Stimulated activated CD4-positive, alpha-beta T cell treated with anti-CD3 and anti-CD28 coated beads, Interleukin-4, amount 100 ng/mL, for 24 hours (primary cell): ENCODE measurements at regions not wholly inside any gene's neighbourhood (a gene's known extent, or its start where the extent isn't known, plus 50 kb on each side); places are given as distances from the start of the nearest gene placed in this dataset.
"Not testable (repeated sequence)": the region's sequence is repeated elsewhere in the genome, so short reads cannot be mapped to it uniquely, and the experiment has no call there.

Experiments used
- DNase-seq: peaks from one replicate; pipeline ENCODE4 v3.0.0-alpha.2; 2020

DNA sequence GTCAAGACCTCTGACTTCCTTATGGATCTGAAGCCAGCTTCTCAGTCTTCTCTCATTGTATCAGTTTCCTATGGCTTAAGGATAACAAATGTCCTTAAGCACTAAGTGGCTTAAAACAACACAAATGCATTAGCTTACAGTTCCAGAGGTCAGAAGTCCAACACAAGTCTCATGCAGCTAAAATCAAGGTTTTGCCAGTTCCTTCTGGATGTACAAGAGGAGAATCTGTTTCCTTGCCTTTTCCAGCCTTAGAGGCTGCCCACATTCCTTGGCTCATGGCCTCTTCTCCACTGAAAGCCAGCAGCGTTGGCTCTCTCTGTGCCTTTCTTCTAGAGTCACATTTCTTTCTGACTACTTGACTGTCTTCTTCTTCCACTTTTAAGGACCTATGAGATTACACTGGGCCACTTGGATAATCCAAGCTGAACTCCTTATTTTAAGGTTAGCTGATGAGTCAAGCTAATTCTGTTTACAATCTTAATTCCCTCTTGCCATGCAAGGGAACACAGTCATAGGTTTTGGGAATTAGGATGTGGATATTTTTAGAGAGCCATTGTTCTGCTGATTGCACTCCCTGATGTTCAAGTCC, 179.0 kb downstream of the BCAS1 start:
- DNase-seq: no peak

DNA sequence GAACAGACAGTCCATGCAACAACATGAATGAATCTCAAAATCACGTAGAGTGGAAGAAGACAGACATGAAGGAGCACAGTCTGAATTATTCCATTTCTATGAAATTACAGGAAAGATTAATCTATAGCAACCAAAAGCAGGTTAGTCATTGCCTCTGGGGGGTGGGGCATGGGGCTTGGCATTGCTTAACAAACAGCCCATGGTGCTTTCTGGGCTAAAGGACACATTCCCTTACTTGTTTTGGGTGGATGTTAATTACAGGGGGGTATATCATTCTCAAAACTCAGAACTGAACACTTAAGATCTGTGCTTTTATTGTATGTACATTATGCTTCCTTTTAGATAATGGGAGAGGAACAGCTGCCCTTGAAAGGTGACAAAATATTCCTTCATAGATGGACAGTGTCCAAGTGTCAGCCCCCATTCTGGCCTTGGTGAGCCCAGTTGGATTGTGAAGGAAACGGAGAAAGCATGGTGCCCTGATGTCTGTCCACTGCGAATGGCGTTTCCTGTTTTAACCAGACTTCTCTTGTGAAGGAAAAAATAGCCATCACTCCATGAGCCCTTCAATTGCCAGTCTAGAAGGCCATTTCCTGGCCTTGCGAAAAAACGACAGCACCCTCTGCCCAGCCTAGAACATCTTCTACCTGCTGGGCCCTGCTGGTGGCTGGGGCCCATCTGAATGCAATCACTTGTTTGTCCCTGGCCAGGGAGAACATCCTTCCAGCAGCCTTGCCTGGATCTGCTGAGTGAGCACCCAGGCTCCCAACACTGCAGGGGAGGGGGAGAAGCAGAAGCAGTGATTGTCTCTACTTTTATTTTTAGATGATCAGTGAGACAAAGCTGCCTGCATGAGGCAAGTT, 179.7 kb downstream of the BCAS1 start:
- DNase-seq: no peak

DNA sequence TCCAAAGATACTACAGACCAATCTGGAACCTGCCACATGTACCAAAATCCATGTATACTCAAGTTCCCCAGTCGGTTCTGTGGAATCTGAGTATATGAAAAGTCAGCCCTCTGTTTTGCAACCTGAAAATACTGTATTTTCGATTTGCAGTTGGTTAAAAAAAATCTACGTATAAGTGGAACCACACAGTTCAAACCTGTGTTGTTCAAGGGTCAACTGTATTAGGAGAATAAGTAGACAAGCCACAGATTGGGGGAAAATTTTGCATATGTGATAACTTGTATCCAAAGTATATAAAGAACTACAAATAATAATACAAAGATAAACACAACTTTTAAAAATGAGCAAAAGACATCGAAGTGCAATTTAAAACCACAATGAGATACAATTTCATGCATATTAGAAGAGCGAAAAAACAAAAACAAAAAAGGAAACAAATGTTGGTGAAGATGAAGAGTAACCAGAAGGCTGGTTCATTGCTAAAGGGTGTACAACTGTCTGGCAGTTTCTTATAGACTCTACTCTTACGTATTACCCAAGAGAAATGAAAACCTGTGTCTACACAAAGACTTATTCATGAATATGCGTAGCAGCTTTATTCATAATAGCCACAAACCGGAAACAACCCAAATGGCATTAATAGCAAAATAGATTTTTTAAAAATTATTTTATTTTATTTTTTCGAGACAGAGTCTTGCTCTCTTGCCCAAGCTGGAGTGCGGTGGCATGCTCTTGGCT, 180.8 kb downstream of the BCAS1 start:
- DNase-seq: no peak

DNA sequence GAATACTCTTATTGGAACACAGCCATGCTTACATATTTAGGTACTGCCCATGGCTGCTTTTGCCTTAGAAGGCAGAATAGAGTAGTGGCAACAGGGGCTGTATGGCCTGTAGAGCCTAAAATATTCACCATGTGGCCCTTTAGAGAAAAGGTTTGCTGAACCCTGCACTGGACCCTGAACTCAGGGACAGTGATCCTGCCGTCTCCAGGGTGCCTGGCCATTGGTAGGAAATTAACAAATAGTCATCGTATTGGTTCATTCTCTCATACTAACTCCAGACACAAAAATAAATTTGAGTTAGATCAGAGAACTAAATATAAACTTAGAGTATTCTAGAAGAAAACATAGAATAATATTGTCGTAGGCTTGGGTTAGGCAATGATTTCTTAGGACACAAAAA, 181.4 kb downstream of the BCAS1 start:
- DNase-seq: no peak

DNA sequence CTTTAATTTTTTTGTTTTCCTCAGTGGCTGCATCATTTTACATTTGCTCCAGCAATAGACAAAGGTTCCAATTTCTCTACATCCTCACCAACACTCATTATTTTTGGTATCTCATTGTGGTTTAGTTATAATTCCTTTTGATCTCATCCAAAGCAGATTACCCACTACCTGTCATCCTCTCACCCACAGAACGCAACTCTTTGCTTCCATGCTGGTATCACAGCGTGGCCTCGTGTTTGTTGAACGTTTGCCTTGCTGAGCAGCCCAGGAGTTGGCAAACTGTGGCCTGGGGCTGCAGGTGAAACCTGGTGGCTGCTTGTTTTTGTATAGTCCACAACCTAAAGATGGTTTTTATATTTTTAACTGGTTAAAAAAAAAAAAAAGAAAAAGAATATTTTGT, 181.9 kb downstream of the BCAS1 start:
- DNase-seq: no peak

DNA sequence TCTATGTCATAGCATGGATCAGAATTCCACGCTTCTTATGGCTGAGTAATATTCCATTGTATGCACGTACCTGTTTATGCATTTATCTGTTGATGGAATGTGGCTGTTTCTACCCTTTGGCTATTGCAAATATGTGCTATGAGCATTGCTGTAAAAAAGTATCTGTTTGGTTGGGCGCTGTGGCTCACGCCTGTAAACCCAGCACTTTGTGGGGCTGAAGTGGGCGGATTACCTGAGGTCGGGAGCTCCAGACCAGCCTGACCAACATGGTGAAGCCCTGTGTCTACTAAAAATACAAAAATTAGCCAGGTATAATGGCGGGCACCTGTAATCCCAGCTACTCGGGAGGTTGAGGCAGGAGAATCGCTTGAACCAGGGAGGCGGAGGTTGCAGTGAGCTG, 182.4 kb downstream of the BCAS1 start:
- DNase-seq: no peak

DNA sequence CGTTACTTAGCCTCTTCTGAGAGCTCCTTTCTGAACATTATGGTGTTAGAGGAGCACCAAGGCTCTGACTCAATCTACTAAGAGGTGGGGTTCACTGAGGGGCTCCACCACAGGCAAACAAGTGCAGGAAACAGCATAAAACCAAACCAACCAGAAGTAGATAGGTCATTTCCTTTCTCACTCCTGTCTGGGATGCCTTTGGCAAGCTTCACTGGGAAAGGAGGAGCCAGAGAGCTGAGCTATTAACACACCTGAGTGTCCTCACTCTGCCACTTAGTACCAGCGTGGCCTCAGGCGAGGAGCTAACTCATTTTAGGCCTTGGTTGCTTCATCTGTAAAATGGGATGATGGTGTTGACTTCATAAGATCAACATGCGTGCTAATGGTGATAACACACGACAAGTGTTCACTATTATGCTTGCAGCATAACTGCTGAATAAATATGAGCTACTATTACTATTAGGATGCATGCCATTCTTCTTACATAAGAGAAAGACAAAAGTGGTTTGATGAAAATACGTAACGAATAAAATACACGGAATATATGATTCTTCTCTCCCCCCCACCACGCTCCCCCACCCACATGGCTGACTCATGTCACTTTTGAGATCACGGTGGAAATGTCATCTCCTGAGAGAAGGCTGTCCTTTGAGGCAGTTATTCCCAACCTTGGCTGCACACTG, 185.4 kb downstream of the BCAS1 start:
- DNase-seq: peak; percentile 71

DNA sequence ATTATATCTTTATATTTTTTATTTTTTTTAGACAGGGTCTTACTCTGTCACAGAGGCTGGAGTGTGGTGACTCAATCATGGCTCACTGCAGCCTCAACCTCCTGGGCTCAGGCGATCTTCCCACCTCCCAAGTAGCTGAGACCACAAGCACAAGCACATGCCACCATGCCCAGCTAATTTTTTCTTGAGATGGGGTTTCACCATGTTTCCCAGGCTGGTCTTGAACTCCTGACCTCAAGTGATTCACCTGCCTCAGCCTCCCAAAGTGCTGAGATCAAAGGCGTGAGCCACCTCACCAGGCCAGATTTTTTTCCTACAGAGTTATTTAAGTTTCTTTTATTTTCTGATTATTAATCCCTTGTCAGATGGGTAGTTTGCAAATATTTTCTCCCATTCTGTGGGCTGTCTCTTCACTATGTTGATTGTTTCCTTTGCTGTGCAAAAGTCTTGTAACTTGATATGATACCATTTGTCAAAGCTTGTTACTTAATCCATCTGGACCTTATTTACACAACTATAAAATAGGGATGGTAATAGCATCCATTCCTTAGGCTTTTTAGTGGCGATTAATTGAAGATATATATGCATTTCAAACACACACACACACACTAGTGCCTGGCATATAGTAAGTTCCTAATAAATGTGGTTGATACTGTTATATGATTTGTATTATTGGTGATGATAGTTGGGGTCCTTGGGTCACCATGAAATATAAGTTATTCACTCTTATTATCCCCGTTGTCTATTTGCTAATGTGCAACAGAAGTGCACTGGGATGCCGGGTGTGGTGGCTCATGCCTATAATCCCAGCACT, 187.1 kb downstream of the BCAS1 start:
- DNase-seq: peak; percentile 52

DNA sequence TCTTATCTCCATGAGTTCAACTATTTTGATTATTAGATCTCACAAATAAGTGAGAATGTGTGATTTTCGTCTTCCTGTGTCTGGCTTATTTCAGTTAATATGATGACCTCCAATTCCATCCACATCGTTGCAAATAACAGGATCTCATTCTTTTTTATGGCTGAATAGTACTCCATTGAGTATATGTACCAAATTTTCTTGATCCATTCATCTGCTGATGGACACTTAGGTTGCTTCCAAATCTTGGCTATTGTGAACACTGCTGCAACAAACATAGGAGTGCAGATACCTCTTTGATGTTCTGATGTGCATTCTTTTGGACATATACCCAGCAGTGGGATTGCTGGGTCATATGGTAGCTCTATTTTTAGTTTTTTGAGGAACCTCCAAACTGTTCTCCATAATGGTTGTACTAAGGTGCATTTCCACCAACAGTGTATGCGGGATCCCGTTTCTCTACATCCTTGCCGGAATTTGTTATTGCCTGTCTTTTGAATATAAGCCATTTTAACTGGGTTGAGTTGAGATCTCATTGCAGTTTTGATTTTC, 187.9 kb downstream of the BCAS1 start:
- not testable (repeated sequence) for DNase-seq

DNA sequence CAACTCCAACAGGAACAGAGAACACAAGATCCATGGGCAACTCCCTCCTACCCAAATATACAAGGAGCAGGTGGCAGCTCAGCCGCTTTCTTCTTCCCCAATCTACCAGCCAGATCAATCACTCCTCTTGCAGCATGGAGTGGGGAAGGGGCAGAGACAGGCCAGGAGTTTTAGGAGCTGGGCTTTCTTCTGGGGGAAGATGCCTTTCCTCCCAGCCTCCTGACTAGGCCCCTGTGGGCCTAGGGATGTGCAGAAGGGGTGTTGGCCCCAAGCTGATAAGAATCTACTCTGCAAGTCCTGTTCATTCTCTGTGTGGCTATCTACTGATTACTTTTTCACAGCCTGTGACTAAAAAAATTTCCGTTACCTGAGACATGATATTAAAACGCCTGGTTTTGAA, 189.0 kb downstream of the BCAS1 start:
- DNase-seq: no peak

DNA sequence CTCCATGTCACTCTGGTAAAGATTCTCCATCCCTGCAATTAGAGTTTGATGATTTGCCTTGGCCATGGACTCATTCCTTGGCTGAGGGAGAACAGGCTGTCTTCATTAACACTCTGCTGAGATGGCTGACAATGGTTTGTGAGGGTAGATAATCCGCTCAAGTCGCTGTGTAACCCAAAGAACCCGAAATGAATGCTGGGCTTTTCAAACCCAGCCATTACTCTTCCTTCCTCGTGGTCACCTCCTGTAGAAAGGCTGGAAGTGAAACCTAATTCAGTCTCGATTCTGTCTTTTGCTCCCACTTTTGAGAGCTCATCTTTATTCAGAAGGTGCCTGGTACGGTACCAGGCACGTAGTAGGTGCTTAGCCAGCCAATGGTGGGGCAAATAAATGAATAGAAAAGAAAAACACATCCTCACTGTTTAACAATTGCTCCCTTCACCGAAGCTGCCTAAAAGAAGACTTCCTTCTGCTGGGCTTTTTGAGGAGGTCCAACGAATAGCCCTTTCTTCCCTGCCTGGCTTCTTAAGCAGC, 190.2 kb downstream of the BCAS1 start:
- DNase-seq: no peak

DNA sequence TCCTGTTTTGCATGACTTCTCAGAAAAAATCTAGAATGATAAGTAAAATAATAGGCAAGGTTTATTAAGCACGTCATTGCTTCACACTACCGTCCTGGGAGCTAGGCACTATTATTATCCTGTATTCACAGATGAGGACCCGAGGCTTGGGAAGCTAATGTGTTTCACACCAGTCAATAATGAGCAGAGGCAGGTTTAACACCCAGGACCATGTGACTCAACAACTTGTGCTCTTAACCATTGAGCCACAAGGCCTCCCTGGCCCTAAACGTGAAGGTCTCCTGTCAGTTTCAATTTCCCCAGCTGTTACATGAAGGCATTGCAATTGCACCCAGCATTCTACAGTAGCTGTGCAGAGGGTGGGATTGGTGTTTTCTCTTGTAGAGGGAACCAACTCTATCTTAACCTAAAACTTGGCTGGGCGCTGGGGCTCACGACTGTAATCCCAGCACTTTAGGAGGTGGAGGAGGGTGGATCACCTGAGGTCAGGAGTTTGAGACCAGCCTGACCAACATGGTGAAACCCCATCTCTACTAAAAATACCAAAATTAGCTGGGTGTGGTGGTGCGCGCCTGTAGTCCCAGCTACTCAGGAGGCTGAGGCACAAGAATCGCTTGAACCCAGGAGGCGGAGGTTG, 191.2 kb downstream of the BCAS1 start:
- DNase-seq: no peak

DNA sequence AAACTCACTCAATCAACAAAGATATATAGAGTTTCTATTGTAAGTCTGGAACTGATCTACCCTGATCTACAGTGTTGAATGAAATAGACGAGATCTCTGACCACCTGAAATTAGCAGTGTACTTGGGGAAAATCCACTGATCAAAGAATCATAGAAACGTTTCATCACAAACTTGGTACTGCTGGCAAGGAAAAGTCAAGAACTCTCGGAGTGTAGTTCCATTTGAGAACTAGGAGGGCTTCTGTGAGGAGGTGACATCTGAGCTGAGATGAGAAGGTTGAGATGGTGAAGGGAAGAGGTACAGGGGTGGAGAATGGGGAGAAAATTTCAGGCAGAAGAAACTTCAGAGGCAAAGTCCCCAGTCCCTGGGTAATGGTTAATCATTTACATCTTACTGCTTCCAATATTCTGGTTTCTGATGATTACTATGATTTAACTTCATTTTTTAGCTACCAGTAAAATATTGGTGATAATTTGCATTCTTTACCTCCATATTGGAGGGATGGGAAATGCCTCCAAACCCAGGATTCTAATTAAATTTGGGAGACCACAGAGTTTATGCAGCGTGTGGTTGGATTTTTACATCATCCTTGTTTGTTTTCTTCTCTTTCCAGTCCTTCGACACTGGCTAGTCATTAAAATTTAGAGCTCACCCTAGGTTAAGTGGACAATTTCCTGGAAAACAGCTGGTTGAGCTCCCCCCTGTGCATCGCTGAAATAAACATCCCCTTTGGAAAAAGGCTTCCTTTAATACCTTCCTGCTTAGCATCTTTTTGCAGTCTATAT, 191.9 kb downstream of the BCAS1 start:
- no peak for DNase-seq

DNA sequence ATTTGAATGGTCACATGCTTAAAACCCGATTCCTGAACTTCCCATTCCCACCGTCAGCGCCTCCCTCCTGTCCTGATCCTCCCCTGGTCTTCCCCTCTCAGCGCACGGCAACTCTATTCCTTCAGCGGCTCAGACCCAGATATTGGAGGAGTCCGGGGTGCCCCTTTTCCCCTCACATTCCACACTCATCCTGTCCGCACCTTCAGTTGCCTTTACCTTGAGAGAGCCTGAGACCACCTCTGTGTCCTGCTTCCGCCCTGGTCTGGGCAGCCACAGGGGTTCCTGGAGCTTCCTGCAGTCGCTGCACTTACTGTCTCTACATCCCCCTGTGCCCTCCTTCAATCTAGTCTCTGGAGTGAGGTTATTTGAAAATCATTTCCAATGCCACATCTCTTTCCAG, 193.4 kb downstream of the BCAS1 start:
- no peak for DNase-seq

DNA sequence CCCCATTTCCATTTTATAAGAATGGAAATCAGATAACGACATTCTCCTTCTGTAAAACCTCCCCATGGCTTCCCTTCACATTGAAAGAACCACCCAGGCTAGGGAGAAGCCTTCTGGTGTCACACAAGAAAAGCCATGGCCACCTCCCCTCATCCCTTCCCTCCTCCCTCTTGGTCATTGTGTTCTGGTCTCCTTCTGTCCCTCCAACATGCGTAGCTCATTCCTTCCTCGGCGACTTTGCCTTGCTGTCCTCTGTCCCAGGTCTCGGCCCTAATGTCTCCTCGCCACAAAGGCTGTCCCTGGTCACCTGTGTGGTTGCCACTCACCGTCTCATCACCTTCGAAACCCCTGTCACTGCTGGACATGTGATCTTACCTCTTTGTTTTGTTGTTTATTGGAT, 193.9 kb downstream of the BCAS1 start:
- no peak for DNase-seq

DNA sequence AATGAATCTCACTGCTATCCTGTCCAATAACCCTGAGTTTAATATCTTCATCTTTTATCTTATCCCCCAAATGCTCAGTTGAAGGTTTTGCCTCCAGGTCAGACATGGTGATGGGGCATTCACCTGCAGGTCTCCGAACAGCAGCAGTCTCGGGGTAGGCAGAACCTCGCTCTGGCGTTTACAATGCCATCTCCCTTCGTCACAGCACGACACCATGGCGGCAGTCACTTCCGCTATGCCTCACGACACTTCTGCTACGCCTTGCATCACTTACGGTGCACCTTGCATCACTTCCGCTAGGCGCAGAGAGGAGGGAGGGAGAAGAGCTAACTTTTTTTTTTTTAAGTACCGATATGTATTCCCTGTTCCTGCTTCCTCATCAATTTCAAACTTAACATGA, 194.9 kb downstream of the BCAS1 start:
- no peak for DNase-seq

DNA sequence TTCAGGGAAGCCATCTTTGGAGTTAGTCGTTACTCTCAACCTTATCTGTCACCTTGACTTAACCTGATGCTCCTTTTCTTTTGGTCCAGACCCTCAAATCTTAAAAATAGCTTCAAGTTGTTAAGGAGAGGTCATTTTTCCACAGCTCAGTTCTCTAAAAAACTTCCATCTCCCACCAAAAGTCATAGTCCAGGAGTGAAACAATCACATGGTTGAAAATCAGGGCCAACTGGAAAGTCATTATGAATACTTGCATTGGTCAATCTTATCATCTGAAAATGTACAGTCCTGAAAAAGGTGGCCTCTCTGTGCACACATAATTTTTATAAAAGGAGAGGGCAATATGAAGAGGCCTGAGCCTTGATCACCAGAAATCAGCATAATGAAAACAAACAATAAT, 195.7 kb downstream of the BCAS1 start:
- DNase-seq: no peak

DNA sequence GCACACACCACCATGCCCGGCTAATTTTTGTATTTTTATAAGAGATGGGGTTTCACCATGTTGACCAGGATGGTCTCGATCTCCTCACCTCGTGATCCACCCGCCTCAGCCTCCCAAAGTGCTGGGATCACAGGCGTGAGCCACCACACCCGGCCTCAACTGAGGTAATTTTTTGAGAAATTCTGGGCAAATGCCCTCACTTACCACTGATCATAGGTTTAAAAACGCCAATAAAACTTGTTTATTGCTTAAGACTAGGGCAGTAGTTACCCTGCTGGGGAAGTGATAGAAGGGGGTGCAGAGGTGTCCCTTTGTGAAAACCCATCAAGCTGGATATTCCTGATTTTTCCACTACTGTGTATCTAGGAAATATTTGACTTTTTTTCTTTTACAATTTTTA, 196.3 kb downstream of the BCAS1 start:
- no peak for DNase-seq

DNA sequence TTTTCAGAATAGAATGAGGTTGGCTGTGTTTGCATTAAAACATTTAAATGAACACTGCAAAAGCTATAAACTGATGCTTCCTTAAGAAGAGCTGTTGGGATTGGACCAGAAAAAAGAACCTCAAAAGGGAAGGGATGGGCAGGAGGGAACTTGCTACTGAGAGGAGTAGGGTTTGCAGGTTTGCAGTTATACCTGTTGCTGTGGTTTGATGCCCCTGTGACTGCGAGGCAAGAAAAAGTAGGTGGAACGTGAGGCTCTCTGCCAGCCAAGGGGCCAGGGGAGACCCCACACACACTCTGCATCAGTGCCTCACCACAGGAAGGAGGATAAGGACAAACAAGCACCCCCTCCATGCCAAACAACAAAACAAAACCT, 197.2 kb downstream of the BCAS1 start:
- no peak for DNase-seq

DNA sequence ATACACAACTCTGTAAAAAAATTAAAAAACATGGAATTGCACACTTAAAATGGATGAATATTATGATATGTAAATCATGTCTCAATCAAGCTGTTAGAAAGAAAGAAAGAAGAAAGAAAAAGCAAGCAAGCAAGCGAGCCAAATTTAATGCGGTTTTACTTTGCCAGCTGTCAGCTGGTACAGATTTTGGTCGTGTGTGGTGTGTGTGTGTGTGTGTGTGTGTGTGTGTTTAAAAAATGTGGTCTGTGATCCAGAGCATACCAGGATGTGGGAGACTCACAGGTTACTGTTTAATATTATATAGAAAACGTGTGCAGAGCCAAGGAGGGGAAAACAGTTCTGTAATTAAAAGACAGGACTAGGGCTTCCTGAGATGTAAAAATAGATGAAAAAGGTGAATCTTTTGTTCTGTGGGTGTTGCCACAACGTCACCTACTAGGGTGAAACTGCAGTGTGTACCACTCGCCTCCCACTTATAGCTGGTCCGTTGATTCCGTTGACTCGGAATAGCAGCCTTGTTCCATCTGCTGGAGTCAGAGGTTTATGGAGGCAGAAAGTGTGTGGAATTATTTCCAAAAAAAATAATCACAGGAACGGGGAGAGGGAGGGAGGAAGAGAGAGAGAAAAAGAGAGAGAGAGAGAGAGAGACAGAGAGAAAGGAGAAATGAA, 197.7 kb downstream of the BCAS1 start:
- DNase-seq: peak; percentile 49
